ENCODE measurements at regions not wholly inside any gene's neighbourhood (a gene's known extent, or its start where the extent isn't known, plus 50 kb on each side); places are given as distances from the start of the nearest gene placed in this dataset.

DNA sequence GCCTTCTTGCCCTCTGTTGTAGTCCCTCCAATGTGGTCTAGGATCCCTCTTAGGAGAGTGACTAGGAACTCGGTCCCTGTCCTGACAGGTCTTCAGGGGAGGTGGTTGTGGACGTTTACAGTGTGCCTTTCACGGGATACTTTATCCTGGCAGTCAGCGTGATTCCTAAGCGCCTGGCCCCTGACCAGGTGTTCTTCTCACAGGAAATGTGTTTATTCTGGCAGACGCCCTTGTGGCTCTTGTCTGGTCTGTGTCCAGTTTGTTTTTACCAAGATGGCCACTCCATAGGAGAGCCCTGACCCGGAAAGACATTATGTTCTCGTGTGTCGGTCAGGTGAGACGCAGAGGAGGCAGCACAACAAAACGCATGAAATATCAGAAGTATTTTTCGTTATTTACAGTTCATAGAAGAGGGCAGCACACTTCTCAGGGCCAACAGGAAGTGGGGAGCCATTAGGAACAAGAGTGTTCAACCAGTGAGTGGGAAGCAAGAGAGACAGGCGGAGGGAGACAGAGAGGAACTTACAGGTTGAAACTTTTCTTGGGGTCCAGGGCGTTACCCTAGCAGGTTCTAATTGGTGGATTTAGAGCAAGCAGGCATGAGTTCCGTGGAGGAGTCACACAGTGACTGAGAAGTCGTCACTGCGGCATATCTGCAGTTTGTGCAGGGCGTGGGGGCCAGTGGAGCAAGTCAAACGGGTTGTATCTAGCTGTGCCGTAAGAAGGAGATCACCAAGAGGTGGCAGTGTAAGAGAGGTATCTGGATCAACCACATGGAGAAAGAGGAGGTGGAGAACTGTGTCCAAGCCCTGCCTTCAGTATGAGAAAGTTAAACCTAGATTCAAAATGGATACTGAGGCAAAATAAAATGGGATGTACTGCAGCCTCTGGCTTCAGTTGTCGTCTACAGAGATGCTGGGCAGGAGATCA, 412.9 kb downstream of the ZSWIM6 start:
- DNase-seq, result no peak

DNA sequence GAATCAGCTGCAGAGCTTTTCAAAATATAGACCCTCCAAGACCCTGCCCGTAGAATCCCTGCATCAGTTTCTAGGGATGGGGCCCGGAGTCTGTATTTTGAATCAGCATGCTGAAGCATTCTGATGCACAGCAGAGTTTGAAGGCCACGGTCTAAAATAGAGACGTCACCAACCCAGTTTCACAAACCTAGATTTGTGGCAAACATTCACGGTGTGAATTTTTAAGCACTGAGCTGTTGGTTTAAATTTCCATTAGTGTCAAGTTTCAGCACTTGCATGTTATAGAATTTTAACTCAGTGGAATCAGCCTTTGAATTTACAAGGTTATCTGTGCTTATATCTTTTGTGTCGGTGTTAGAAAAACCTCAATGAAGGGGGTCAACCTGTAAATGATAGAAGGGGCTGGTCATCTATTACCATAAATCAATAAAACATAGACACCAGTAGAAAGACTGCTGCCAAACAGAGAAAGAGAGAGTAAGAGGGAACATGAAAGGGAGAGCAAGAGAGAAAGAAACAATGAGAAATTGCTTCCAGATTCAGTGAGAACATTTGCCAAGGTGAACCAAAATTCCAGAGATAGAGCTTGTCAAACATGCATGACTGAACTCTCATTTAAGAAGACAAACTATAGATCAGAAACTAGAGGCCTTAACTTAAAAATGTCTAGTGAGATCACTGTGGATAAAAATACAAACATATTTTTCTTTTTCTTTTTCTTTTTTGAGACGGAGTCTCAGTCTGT, 414.9 kb downstream of the ZSWIM6 start:
- DNase-seq, result no peak

DNA sequence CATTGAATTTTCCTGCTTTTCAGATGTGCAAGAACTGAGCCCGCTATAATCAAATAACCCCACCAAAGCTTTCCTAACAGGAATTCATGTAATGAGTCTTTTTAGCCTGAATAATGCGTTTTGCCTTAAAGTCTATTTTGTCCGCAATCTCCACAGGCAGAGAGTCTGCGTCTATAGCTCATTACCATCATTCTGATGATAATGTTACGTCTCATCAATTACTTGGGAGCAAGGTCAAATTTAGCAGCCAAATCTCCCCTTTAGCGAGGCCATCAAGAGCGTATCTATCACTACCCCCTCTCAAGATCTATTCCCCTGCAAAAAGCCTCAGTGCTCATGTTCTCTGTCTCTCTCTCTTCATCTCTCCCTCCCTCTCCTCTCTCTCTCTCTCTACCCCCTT, 416.1 kb downstream of the ZSWIM6 start:
- DNase-seq, result no peak

DNA sequence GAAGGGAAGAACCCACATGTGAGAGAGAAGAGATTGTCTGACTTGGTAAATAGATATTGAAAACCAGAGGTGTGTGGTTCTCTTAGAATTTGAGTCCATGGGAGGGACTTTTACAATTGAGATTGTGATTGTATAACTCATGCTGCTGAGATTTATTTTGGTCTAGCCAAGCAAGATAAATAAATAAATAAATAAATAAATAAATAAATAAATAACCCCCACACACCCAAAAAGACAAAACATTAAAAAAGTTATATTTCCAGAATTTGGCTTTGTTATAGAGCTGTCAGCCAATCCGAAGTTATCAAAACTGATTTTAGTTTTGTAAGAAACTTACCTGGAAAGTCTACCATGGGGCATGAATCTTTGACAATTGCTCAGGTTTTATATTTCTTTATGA, 416.6 kb downstream of the ZSWIM6 start:
- DNase-seq, result no peak

DNA sequence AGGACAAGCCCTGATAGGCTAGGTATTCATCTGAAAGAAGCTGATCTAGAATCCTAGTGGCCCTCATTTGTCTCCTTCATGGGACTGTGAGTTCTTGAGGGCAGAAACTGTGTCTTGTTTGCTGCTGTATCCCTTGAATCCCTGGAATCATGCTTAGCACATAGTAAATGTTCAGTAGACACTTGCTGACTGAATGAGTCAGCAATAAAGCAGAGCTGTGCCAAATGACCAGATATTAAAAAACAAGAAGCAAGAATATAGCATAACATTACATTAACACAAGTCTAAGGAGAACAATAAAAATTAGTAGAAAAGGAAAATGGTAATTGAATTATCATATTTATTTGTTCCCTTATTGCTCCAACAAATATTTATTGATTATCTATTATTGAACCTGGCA, 420.5 kb downstream of the ZSWIM6 start:
- no peak for DNase-seq

DNA sequence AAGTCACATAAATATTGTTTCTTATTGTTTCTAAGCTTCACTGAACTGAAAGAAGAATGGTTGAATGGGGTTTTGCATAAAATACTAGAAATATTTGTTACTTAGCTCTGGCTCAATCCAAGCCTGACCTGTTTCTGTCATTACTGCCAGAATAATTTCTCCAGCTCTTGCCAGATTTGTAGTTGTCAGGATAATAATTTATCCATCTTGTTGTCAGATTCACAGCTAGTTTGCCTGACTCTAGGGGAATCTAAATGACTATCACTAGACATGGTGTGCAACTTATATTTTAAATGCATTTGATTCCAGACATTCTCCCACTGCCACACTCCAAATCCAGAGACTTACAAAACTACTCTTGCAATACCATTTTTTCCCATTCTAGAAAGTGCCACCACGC, 422.7 kb downstream of the ZSWIM6 start:
- DNase-seq, result no peak

DNA sequence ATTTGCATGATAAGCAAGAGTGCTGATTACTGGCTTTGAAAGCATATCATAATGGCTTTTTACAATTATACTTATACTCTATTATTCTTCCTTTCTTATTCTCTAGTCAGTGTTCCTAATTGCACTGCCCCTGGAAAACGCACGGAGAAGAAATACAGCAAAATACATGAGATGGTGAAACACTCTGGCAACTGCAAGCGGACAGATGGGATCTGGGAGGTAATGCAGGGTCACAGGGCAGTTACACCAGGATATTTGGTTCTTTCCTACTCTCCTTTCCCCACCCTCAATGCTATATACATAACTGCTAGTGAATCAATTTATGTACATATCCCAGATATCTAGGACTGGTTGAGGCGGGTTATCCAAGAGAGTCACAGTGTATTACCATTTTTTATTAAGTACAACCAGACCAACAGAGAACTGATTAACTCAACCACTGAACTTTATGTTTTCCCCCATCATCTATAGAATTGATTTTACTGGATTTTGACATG, 423.7 kb downstream of the ZSWIM6 start:
- no peak for DNase-seq

DNA sequence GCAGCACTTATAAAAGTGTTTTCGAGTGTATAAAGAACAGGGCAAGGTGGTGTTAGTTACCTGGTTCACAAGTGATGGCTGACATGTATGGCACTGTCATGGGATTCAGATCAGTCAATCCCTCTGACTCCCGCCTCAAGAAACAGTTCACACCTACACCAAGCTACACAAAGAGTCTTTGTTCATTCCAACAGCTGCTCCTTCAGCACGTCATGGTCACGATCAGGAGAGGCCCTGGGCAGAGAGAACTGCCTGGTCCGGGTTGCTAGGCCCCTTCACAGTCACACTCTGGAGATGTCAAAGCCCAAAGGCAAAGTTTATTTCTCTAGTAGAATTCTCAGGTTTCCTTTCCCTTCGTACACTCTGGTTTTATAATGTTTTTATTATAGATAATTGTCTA, 426.7 kb downstream of the ZSWIM6 start:
- DNase-seq, result no peak

DNA sequence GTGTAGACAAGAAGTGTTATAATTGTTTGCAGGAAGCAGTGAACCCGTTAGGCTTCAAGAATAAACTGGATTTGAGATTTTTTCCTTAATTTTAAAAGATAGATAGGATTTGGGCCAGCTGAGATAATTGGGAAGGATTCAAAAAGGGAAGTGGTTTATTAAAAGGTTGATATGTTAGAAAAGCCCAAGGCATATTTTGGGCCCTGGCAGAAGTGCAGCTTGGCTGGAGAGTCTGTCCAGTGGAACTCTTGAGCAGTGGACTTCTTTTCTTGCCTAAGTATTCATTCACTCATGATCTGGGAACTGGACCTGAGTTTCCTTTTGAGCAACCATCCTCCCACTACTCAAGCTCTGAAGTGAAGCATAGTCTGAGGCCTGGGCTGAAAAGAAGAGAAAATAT, 433.4 kb downstream of the ZSWIM6 start:
- no peak for DNase-seq

DNA sequence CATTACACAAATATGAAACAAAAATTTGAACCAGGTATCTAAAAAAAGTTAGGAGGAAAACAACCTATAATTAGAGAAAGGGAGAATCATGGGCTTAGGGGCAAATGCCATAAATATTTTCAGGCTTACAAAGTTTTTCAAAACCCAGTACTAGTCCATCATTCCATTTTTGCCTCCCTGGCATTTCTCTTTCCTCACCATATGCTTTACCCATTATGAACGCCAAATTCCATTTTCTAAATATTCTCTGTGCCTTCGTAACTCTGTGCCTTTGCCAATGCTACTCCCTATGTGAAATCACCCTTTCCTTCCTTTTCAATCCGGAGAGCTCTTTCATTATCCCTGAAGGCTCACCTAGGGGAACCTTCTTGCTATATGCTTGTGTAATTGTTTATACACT, 434.1 kb downstream of the ZSWIM6 start:
- DNase-seq, result no peak

DNA sequence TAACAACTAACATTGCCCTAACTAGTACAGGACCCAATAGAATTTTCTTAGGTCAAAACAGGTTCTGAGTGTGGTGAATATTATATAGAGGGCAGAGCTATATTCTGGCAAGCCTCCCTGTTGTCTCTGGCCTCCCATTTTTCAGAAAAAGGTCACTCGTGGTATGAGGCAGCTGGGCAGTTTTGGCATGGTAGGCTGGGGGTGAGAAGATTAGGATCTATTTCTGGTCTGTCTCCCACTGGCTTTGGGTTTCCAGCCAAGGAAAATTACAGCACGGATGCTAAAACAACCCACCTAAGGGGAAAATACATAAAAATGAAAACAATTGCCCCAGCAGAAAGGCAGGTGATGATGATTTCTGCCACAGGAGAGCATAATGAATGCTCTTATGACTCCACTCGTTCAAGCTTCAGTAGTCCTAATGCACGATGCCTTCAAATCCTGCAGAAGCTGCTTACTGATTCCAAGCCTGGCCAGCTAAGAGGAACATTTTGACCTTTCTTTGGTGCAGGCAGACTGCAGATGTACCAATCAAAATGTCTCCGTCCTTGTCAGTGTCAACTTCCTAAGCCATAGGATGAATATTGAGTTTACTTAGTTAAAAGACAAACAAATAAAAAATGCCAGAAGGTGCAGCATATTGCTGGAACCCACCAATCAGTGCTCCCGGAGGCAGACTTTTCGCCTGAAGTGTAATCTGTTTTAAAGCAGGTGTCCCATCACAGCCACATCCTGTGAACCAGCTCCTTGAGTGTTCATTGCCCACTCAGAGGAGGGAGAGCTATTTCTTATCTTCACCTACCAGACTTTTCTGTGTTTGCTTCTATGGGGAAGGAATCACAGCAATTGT, 435.4 kb downstream of the ZSWIM6 start:
- no peak for DNase-seq

DNA sequence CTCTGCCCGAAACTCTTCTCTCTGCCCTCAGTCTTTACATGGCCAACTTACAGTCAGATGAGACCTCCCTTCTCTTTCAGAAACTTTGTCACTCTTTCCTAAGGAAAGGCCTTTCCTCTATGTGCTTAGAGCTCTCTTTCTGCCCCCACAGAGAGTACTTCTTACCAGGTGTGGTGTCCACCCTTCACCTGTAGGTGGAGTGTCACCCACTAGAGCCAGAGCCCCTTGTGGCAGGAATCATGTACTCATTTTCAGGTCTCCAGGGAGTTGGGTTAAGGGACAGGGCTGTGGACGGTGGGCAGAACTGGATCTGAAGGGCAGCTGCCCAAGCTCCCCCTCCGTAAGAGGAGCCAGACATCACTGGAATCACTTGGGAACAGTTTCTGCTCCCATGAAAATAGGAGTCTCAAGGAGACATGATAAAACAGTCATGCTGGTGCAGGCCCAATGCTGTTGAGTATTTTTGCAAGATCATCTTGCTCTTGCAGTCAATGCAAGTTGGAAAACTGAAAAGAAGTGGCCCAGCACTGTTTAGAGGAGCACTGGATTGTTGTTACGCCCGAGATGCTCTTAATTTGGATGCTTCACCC, 436.7 kb downstream of the ZSWIM6 start:
- DNase-seq, result peak; percentile 10

DNA sequence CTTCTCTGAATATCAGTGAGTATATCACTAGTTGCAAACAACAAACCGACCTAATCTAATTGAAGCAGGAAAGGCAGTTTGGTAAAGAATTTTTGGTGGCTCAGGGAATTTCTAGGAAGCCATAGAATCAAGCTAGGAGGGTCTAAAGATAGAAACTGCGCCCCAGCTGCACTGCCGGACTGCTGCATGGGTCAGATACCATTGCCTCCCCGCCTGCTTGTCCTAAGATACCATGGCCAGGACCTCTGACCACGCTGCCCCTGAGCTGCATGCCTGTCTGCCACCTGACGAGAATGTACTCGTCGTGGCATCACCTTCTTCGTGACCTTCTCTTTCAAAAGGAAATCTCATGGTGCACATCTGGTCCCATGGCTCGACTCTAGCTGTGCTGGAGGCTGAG, 439.0 kb downstream of the ZSWIM6 start:
- no peak for DNase-seq

DNA sequence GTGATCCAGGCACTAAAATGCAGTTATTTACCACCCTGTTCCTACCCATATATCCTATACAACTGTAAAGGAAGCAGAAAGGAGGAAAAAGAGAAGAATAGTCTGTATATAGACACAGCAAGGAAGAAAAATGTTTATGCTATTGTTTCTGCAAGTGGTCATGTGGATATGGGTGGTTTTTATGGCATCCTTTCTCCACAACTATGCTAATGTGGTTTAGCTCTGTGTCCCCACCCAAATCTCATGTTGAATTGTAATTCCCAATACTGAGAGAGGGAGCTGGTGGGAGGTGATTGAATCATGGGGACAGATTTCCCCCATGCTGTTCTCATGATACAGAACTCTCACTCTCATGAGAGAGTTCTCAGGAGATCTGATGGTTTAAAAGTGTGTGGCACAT, 439.8 kb downstream of the ZSWIM6 start:
- DNase-seq, result no peak

DNA sequence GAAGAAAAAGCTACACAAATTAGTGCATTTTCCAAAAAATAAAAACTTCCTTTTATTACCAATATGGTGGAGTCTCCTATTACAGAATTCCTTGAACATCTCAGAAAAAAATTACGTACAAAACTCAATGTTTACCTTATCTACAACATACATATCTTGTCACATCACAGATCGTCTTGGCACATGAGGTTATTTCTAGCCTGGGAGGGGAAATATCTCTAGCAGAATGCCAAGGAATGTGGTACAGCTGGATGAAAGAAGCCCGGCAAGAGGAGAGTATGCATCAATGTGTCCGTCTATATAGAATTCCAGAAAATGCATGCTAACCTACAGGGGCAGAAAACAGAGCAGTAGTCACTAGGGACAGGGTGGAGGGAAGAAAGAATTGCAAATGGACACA, 443.8 kb downstream of the ZSWIM6 start:
- DNase-seq, result no peak

DNA sequence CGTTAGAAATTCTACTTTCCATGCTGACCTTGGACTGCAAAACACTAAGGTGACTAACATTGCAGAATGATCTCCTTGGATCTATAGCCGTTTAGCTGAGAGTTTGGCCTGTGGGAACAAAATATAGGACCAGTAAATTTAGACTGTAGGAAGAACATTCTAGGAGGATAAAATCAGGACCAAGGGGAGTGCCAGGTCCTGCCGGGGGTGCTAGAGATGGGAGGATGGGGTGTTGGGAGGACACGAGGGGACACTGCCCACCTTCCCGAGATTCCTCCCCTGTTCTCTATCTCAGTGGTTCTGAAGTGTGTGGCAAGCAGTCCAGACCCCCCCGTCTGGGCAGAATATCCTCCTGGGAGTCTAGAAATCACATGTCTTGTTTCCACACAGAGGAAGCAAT, 445.2 kb downstream of the ZSWIM6 start:
- DNase-seq, result no peak

DNA sequence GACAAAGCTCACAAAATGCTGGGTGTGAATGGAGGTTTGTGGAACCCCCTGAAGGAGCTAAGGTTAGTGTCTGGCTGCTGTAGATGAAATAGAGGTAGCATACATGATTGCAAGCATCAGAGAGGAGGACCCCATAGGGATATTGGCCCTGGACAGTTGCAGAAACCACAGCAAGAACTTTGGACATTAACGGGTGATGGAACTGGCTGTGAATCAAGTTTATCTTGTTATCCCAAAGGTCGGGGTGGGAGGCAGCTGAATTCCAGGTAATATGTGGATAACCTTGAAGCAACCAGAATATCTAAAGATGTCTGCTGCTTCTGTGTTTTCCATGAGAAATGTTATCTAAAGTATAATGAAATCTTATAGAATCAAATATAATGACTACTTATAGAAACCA, 447.7 kb downstream of the ZSWIM6 start:
- DNase-seq, result no peak

DNA sequence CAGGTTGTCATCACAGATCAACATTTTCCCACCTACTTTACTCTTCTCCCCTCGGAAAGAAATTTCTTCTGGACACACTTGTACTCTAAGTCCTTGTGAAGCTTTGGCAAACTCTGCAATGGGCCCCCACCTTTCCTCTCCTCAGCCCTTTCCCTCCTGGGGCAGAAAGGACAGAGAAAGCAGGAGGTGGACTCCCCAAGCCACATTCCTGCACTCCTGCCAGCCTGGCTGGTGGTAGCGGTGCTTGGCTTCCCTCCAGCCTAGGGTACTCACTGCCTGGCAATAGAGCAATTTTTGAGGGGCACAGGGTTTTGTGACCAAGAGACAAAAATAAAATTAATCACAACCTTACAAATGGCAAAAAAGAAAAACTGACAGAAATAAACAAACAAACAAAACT, 451.4 kb downstream of the ZSWIM6 start:
- DNase-seq, result no peak

DNA sequence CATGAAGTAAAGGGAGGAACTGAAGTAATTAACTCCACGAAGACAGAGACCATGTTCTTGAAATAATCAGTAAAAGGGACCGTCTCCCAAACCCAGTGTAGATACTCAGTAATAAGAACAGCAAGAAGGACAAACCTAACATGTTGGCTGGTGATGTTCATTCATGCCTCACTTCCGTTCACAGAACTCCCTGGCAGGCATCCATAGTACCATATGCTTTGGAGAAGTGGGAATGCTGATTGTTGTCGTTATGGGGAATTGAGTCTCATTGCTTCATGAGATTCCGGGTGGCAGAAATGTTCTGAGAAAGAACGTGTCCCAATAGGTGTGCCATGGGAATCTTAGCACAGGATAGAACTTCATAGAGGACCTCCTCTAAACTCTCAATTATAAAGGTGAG, 452.3 kb downstream of the ZSWIM6 start:
- DNase-seq, result no peak

DNA sequence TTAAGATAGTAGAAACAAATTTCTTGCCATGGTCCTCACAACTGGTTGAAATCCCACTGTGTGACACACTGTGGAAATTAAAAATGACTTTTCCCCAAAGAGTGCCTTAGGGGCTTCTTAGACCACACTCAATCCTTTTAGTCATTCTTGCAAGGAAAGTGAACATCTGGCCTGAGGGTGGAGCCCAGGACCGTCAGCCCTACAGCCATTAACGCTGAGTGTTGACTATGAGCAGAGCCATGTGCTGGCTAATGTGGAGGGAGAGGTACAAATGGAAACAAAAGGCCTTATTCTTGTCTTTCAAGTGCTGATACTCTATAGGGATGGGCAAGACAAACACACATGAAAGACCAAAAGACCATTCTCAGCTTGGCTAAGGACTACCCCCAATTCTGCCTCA, 456.5 kb downstream of the ZSWIM6 start:
- DNase-seq, result no peak

DNA sequence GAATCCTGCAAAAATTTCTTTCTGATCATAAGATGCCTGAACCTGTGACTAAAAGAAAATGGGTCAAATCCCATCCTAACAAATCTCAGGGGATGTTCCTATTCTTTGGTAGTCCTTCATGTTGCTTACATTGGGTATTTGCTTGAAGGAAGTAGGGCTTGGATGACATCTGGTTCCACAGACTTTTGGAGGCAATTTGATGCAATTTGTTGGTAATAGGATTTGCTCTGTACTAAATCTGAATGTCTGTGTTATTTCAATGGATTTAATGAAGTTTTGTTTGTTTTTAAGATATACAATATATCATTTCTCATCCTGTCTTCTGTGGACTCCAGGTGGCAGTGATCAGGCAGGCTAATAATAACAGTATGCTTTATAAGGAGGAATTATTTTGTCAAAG, 457.9 kb downstream of the ZSWIM6 start:
- no peak for DNase-seq

DNA sequence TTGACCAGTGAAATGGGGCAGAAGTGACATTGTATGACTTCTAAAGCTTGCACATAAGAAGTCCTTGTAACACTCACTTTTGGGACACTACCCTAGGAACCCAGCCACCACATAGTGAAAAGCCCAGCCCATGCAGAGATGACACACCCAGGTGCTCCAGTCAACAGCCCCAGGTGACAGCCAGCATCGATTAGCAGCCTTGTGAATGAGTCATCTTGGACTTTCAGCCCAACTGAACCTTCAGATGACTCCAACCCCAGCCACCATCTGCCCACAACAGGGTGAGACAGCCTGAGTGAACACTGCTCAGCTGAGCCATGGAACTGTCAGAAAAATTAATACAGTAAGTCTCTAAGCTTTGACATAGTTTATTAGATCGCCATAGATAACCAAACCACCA, 458.6 kb downstream of the ZSWIM6 start:
- DNase-seq, result peak; percentile 27

DNA sequence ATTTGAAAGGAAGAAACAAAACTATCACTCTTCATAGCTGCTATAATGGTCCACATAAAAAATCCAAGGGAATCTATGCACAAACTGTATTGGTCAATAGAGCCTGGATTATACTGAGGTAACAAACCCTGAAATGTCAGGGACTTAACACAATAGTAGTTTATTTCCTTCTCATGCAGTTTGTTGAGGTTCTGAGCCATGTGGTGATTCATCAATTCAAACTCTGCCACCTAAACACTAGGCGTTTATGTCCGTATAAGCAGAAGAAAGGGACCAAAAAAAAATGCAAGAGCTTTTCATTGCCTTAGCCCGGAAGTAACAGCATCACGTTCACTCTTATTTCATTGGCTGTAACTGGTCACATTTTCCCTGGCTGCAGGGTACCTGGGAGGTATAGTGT, 464.7 kb downstream of the ZSWIM6 start:
- DNase-seq, result no peak
